Esophagus squamous epithelium (tissue), 5 donors: ENCODE measurements at regions not wholly inside any gene's neighbourhood (a gene's known extent, or its start where the extent isn't known, plus 50 kb on each side); places are given as distances from the start of the nearest gene placed in this dataset.

ENCODE experiments used
- DNase-seq: peaks from one replicate; lab custom pipeline; 2025; lab: John Stamatoyannopoulos, UW
- H3K27ac ChIP-seq, 4 donors: fragments of 200-600 bp; sonication (generic); one replicate each; pipeline ENCODE4 v1.5.1; 2016 to 2019; ENCODE audit warnings: mild to moderate bottlenecking in 1 of 4
- H3K27me3 ChIP-seq, 4 donors: fragments of 200-600 bp; sonication (generic); 1 replicate in 3 of 4; 2 replicates in 1 of 4; pipeline versions ENCODE4 v1.5.1 to v1.6.0; 2017 to 2021; ENCODE audit warnings: antibody characterized with exemption in 1 of 4
- H3K36me3 ChIP-seq, 3 donors: fragments of 200-600 bp; sonication (generic); one replicate each; pipeline ENCODE4 v1.5.1; 2016 to 2019
- H3K4me1 ChIP-seq, 3 donors: fragments of 200-600 bp; sonication (generic); one replicate each; pipeline ENCODE4 v1.5.1; 2017 to 2019
- H3K4me3 ChIP-seq, 4 donors: fragments of 200-600 bp; sonication (generic); 1 replicate in 3 of 4; 2 replicates in 1 of 4; pipeline ENCODE4 v1.5.1; 2016 to 2019; ENCODE audit warnings: mild to moderate bottlenecking in 2 of 4, moderate library complexity in 1 of 4
- H3K9me3 ChIP-seq, 3 donors: fragments of 200-600 bp; sonication (generic); one replicate each; pipeline ENCODE4 v1.5.1; 2016 to 2019
- CTCF ChIP-seq, 6 experiments: fragments of 450-650 bp in 4 of 6; fragments of 200-600 bp in 2 of 6; sonication (generic) in 2 of 6; IDR thresholded peaks; one replicate each; pipeline ENCODE4 v1.5.1; 2016 to 2019; ENCODE audit warnings: antibody characterized with exemption in 6 of 6, mild to moderate bottlenecking in 4 of 6, moderate library complexity in 4 of 6
- POLR2A ChIP-seq, 4 donors: fragments of 450-650 bp; IDR thresholded peaks; one replicate each; pipeline ENCODE4 v1.6.1; 2017; ENCODE audit warnings: antibody characterized with exemption in 4 of 4, mild to moderate bottlenecking in 4 of 4, moderate library complexity in 3 of 4
- WGBS, 2 donors: methylation state at CpG; one replicate each; pipeline ENCODE4 v1.1.5; 2018; 5-methylcytosine and 5-hydroxymethylcytosine counted together
- intact Hi-C: fragments of 100-400 bp; cut with DNase I; formaldehyde crosslinking; loops from one replicate; pipeline ENCODE4 v1.15.0; 2022
- donor health status: DM: yes; HTN: yes; CAD: no.

- H3K4me1 ChIP-seq = no peaks in the 10 kb centered on the region
- intact Hi-C loops = no loop called here
- 86 to 100% methylated on average over 1 to 3 of the region's 10 CpGs for WGBS, 2 donors
- no peaks in the 10 kb centered on the region for H3K27me3 ChIP-seq
- no peaks in the 10 kb centered on the region for H3K36me3 ChIP-seq
- peaks cover 0 to 26% (median 4%) of the 10 kb centered on the region in 3 donors for H3K9me3 ChIP-seq
- TF ChIP-seq CTCF (IDR thresholded peaks at IDR 0.05) = no peak
- TF ChIP-seq POLR2A (IDR thresholded peaks at IDR 0.05) = no peak
- no peak for DNase-seq
- H3K4me3 ChIP-seq = no peak overlapping the region
- no peak overlapping the region for H3K27ac ChIP-seq
Measured at GRCh38 chr18:78649421-78649820, 330.2 kb upstream of the SALL3 start.

- intact Hi-C loops = no loop called here
- TF ChIP-seq CTCF (IDR thresholded peaks at IDR 0.05) (no peak), POLR2A (IDR thresholded peaks at IDR 0.05) (no peak)
- Histone ChIP-seq H3K27ac (no peak overlapping the region), H3K27me3 (no peaks in the 10 kb centered on the region), H3K9me3 (peaks cover 0 to 36% (median 4%) of the 10 kb centered on the region in 3 donors), H3K4me1 (no peaks in the 10 kb centered on the region), H3K36me3 (no peaks in the 10 kb centered on the region), H3K4me3 (no peak overlapping the region)
- no peak for DNase-seq
- WGBS, 2 donors = 89 to 94% methylated on average over 11 to 12 of the region's 13 CpGs
Measured at GRCh38 chr18:78650926-78651325, 328.7 kb upstream of the SALL3 start.

- no peak for TF ChIP-seq POLR2A (IDR thresholded peaks at IDR 0.05)
- H3K36me3 ChIP-seq = no peaks in the 10 kb centered on the region
- no peak for DNase-seq
- intact Hi-C loops = no loop called here
- H3K27me3 ChIP-seq = no peaks in the 10 kb centered on the region
- no peak overlapping the region for H3K4me3 ChIP-seq
- no peaks in the 10 kb centered on the region for H3K4me1 ChIP-seq
- 84 to 91% methylated on average over 4 to 8 of the region's 11 CpGs for WGBS, 2 donors
- H3K27ac ChIP-seq = no peak overlapping the region
- H3K9me3 ChIP-seq = peaks cover 0 to 36% (median 4%) of the 10 kb centered on the region in 3 donors
Measured at GRCh38 chr18:78652001-78652545, 327.5 kb upstream of the SALL3 start.

GRCh38 chr18:78655921-78656320 lies 323.7 kb upstream of the SALL3 start:
- TF ChIP-seq CTCF (IDR thresholded peaks at IDR 0.05) (no peak), POLR2A (IDR thresholded peaks at IDR 0.05) (no peak)
- Histone ChIP-seq H3K4me1 (no peaks in the 10 kb centered on the region), H3K9me3 (peaks cover 0 to 36% (median 4%) of the 10 kb centered on the region in 3 donors), H3K36me3 (no peaks in the 10 kb centered on the region), H3K27ac (no peak overlapping the region), H3K4me3 (no peak overlapping the region), H3K27me3 (peaks cover 0 to 12% (median 0%) of the 10 kb centered on the region in 4 donors)
- WGBS, 2 donors = 90 to 95% methylated on average over 8 of the region's 8 CpGs
- no peak for DNase-seq
- intact Hi-C loops = no loop called here

- H3K4me3 ChIP-seq = no peak overlapping the region
- H3K4me1 ChIP-seq = no peaks in the 10 kb centered on the region
- intact Hi-C loops = no loop called here
- DNase-seq = no peak
- H3K27ac ChIP-seq = no peak overlapping the region
- WGBS, 2 donors = 92 to 100% methylated on average over 4 to 7 of the region's 21 CpGs
- TF ChIP-seq CTCF (IDR thresholded peaks at IDR 0.05) = no peak
- no peak for TF ChIP-seq POLR2A (IDR thresholded peaks at IDR 0.05)
- peaks cover 0 to 36% (median 4%) of the 10 kb centered on the region in 3 donors for H3K9me3 ChIP-seq
- H3K27me3 ChIP-seq = peaks cover 0 to 12% (median 0%) of the 10 kb centered on the region in 4 donors
- no peaks in the 10 kb centered on the region for H3K36me3 ChIP-seq
Measured at GRCh38 chr18:78656346-78656925, 323.2 kb upstream of the SALL3 start.
